Tibial nerve (tissue), 4 donors: ENCODE measurements at regions not wholly inside any gene's neighbourhood (a gene's known extent, or its start where the extent isn't known, plus 50 kb on each side); places are given as distances from the start of the nearest gene placed in this dataset.

Experiments
- DNase-seq, 2 donors: peaks; one replicate each; pipeline ENCODE4 v3.0.0-alpha.2; 2019; ENCODE audit warnings: low spot score in 2 of 2
- H3K27ac ChIP-seq, 4 donors: fragments of 200-600 bp; sonication (generic) in 3 of 4; one replicate each; pipeline ENCODE4 v1.5.1; 2017 to 2019; ENCODE audit warnings: mild to moderate bottlenecking in 1 of 4
- H3K27me3 ChIP-seq, 2 donors: fragments of 200-600 bp; sonication (generic) in 1 of 2; one replicate each; pipeline versions ENCODE4 v1.5.1 to v1.6.0; 2017 to 2019
- H3K36me3 ChIP-seq, 3 donors: fragments of 200-600 bp; sonication (generic); one replicate each; pipeline ENCODE4 v1.5.1; 2018 to 2019
- H3K4me1 ChIP-seq, 4 donors: fragments of 200-600 bp; sonication (generic) in 3 of 4; one replicate each; pipeline ENCODE4 v1.5.1; 2017 to 2019
- H3K4me3 ChIP-seq, 4 donors: fragments of 200-600 bp; sonication (generic) in 3 of 4; one replicate each; pipeline ENCODE4 v1.5.1; 2017 to 2019; ENCODE audit warnings: mild to moderate bottlenecking in 1 of 4, moderate library complexity in 1 of 4
- H3K9me3 ChIP-seq, 4 donors: fragments of 200-600 bp; sonication (generic) in 3 of 4; one replicate each; pipeline ENCODE4 v1.5.1; 2017 to 2019
- CTCF ChIP-seq, 5 experiments: fragments of 200-600 bp in 3 of 5; fragments of 450-650 bp in 2 of 5; sonication (generic) in 3 of 5; IDR thresholded peaks; one replicate each; pipeline ENCODE4 v1.5.1; 2016 to 2019; ENCODE audit warnings: antibody characterized with exemption in 5 of 5, mild to moderate bottlenecking in 3 of 5, moderate library complexity in 2 of 5
- EP300 ChIP-seq, 2 donors: sonication (generic); formaldehyde crosslinking; IDR thresholded peaks; one replicate each; pipeline ENCODE4 v1.6.1; 2017; ENCODE audit warnings: antibody characterized with exemption in 2 of 2, mild to moderate bottlenecking in 1 of 2
- POLR2A ChIP-seq, 2 donors: fragments of 450-650 bp; IDR thresholded peaks; one replicate each; pipeline ENCODE4 v1.6.1; 2017; ENCODE audit warnings: antibody characterized with exemption in 2 of 2, mild to moderate bottlenecking in 2 of 2, moderate library complexity in 2 of 2
- WGBS, 2 donors: methylation state at CpG; one replicate each; pipeline ENCODE4 v1.1.5; 2018; 5-methylcytosine and 5-hydroxymethylcytosine counted together

- TF ChIP-seq POLR2A (IDR thresholded peaks at IDR 0.05) (no peak), CTCF (IDR thresholded peaks at IDR 0.05) (no peak), EP300 (IDR thresholded peaks at IDR 0.05) (no peak)
- Histone ChIP-seq H3K27ac (no peak overlapping the region), H3K4me1 (no peaks in the 10 kb centered on the region), H3K9me3 (no peaks in the 10 kb centered on the region), H3K36me3 (no peaks in the 10 kb centered on the region), H3K4me3 (no peak overlapping the region), H3K27me3 (no peaks in the 10 kb centered on the region)
- no peak for DNase-seq
These were observed 72.4 kb upstream of the USP47 start for GRCh38 chr11:11769362-11769761.

- Histone ChIP-seq H3K4me1 (no peaks in the 10 kb centered on the region), H3K9me3 (no peaks in the 10 kb centered on the region), H3K27me3 (peaks cover 0 to 3% of the 10 kb centered on the region in 2 donors), H3K27ac (no peak overlapping the region), H3K4me3 (no peak overlapping the region), H3K36me3 (no peaks in the 10 kb centered on the region)
- TF ChIP-seq EP300 (IDR thresholded peaks at IDR 0.05), result no peak
- TF ChIP-seq CTCF (IDR thresholded peaks at IDR 0.05), result no peak
- no peak for DNase-seq
- WGBS, 2 donors, result 49 to 54% methylated on average over 2 of the region's 2 CpGs
These were observed 77.4 kb upstream of the USP47 start for GRCh38 chr11:11764423-11764803.

GRCh38 chr11:11763796-11764422 lies 77.9 kb upstream of the USP47 start:
- Histone ChIP-seq H3K27ac (no peak overlapping the region), H3K27me3 (peaks cover 0 to 3% of the 10 kb centered on the region in 2 donors), H3K36me3 (no peaks in the 10 kb centered on the region), H3K9me3 (no peaks in the 10 kb centered on the region), H3K4me1 (no peaks in the 10 kb centered on the region), H3K4me3 (no peak overlapping the region)
- TF ChIP-seq POLR2A (IDR thresholded peaks at IDR 0.05), result no peak
- 75 to 77% methylated on average over 4 of the region's 4 CpGs for WGBS, 2 donors
- DNase-seq, result no peak

DNA sequence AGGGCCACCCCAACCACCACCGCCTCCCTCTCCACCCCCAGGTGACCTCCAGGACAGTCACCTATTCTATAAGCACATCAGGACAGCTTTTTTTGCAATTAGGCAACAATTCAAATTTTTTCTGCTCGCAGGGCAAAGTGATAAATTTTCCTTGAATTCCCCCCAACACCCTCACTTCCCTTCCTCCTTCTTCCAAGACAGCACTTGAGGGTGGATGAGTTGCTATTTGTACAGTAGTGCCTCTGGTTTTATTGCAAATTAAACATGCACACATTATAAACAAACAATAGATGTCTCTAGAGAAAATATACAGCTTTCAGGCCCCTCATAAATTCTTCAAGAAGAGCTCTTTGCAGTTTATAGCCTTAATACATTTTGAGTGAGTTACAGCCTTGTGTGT lies 80.9 kb upstream of the USP47 start:
- Histone ChIP-seq H3K9me3 (no peaks in the 10 kb centered on the region), H3K4me1 (no peaks in the 10 kb centered on the region), H3K27ac (no peak overlapping the region), H3K4me3 (no peak overlapping the region), H3K36me3 (no peaks in the 10 kb centered on the region), H3K27me3 (peaks cover 0 to 3% of the 10 kb centered on the region in 2 donors)
- no peak for DNase-seq
- 73 to 82% methylated on average over 2 of the region's 2 CpGs for WGBS, 2 donors
- no peak for TF ChIP-seq POLR2A (IDR thresholded peaks at IDR 0.05)
- no peak for TF ChIP-seq CTCF (IDR thresholded peaks at IDR 0.05)
- TF ChIP-seq EP300 (IDR thresholded peaks at IDR 0.05), result no peak

GRCh38 chr11:11758603-11759196 lies 83.1 kb upstream of the USP47 start:
- TF ChIP-seq POLR2A (IDR thresholded peaks at IDR 0.05) (no peak), CTCF (IDR thresholded peaks at IDR 0.05) (no peak)
- Histone ChIP-seq H3K27me3 (no peaks in the 10 kb centered on the region), H3K4me1 (no peaks in the 10 kb centered on the region), H3K4me3 (no peak overlapping the region), H3K36me3 (no peaks in the 10 kb centered on the region), H3K27ac (no peak overlapping the region), H3K9me3 (no peaks in the 10 kb centered on the region)
- WGBS, 2 donors, result 83 to 86% methylated on average over 8 of the region's 8 CpGs
- DNase-seq, result no peak

DNA sequence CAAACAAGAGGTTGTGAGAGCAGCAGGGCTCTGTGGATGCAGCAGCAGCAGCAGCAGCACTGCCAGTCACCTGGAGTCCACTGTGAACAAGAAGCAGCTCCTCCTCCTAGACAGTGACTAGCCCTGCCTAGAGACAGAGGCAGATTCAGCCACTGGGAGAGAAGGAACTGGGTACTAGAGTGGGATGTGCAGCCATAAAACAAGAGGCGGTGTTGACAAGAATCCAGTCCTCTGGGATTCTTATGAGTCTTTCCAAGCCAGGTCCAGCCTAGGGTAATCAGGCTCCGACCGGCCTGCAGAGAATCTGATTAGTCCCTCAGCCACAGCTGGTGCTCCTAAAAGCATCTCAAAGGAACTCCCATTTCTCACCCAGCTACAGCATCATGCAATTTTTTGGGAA lies 83.9 kb upstream of the USP47 start:
- Histone ChIP-seq H3K27ac (no peak overlapping the region), H3K27me3 (no peaks in the 10 kb centered on the region), H3K9me3 (no peaks in the 10 kb centered on the region), H3K36me3 (no peaks in the 10 kb centered on the region), H3K4me1 (no peaks in the 10 kb centered on the region), H3K4me3 (no peak overlapping the region)
- no peak for TF ChIP-seq EP300 (IDR thresholded peaks at IDR 0.05)
- no peak for TF ChIP-seq POLR2A (IDR thresholded peaks at IDR 0.05)
- no peak for TF ChIP-seq CTCF (IDR thresholded peaks at IDR 0.05)
- no peak for DNase-seq
- 51 to 83% methylated on average over 3 of the region's 3 CpGs for WGBS, 2 donors
